ENCODE measurements at regions not wholly inside any gene's neighbourhood (a gene's known extent, or its start where the extent isn't known, plus 50 kb on each side); places are given as distances from the start of the nearest gene placed in this dataset.

DNA sequence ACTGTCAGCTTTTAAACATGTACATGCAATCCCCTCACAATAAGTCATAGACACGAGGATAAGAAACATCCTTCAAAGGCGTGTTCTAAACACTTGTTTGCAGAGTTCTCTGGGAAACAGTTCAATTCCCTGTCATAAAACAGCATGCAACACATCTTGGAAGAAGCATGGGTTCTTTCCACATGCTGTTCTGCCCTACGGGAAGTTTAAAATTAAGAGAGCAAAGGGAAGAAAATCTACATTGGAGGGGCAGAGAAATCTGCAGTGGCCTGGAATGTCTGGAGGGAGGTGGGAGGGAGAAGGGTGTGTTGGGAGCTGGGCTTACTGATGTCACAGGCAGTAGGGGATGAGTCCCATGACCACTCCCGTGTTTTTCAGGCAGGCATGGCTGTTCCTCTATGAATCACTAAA lies 98.3 kb upstream of the SLC2A1 start:
- Histone ChIP-seq H3K4me1 (ENCODE audit: insufficient read depth, low read length) (peaks cover 8% of the 10 kb centered on the region), H3K36me3 (ENCODE audit: insufficient read depth, low read length) (no peaks in the 10 kb centered on the region), H3K4me3 (ENCODE audit: low read length) (no peak overlapping the region), H3K27ac (ENCODE audit: low read depth, low read length) (no peak overlapping the region), H3K27me3 (ENCODE audit: insufficient read depth, low read length, poor library complexity, severe bottlenecking) (no peaks in the 10 kb centered on the region), H3K9me3 (ENCODE audit: low read length) (no peaks in the 10 kb centered on the region)
- no peak overlapping the region for H3K27ac Mint-ChIP-seq
- CTCF ChIA-PET: interaction anchor here (1.3 kb wide), 1 partner anchor 143 kb away, joined by 4 read pairs; no protein-coding TSS in a partner anchor
- peaks cover 0 to 13% (median 8%) of the 10 kb centered on the region in 3 donors for H3K4me1 Mint-ChIP-seq
- no peaks in the 10 kb centered on the region for H3K36me3 Mint-ChIP-seq
- no peaks in the 10 kb centered on the region for H3K9me3 Mint-ChIP-seq
- H3K27me3 Mint-ChIP-seq: peaks cover 6 to 24% of the 10 kb centered on the region in 2 donors
- DNase-seq: no peak
- H3K4me3 Mint-ChIP-seq: no peak overlapping the region
- POLR2A ChIA-PET: no interaction called here

- no peaks in the 10 kb centered on the region for H3K36me3 ChIP-seq (ENCODE audit: insufficient read depth, low read length)
- H3K4me3 ChIP-seq (ENCODE audit: low read length): no peak overlapping the region
- H3K9me3 ChIP-seq (ENCODE audit: low read length): no peaks in the 10 kb centered on the region
- Mint-ChIP-seq H3K4me1 (peaks cover 0 to 13% (median 8%) of the 10 kb centered on the region in 3 donors), H3K27ac (no peak overlapping the region), H3K36me3 (no peaks in the 10 kb centered on the region), H3K27me3 (peaks cover 6 to 24% of the 10 kb centered on the region in 2 donors), H3K9me3 (no peaks in the 10 kb centered on the region), H3K4me3 (no peak overlapping the region)
- DNase-seq: no peak
- POLR2A ChIA-PET: no interaction called here
- no peaks in the 10 kb centered on the region for H3K27me3 ChIP-seq (ENCODE audit: insufficient read depth, low read length, poor library complexity, severe bottlenecking)
- H3K27ac ChIP-seq (ENCODE audit: low read depth, low read length): no peak overlapping the region
- CTCF ChIA-PET: interaction anchor here (1.3 kb wide), 1 partner anchor 143 kb away, joined by 4 read pairs; no protein-coding TSS in a partner anchor
- peaks cover 8% of the 10 kb centered on the region for H3K4me1 ChIP-seq (ENCODE audit: insufficient read depth, low read length)
Observed at GRCh38 chr1:43056460-43056859, 97.8 kb upstream of the SLC2A1 start.

- H3K9me3 Mint-ChIP-seq: no peaks in the 10 kb centered on the region
Observed at GRCh38 chr1:43054961-43055360, 96.3 kb upstream of the SLC2A1 start.

GRCh38 chr1:43052786-43053439 lies 94.2 kb upstream of the SLC2A1 start:
- H3K9me3 Mint-ChIP-seq: no peaks in the 10 kb centered on the region
- no peaks in the 10 kb centered on the region for H3K9me3 ChIP-seq (ENCODE audit: low read length)
- H3K27me3 ChIP-seq (ENCODE audit: insufficient read depth, low read length, poor library complexity, severe bottlenecking): no peaks in the 10 kb centered on the region
- peaks cover 5 to 6% of the 10 kb centered on the region in 2 donors for H3K27me3 Mint-ChIP-seq
- ChIA-PET CTCF (interaction anchor here (1.5 kb wide), 1 partner anchor 9 kb away, joined by 3 read pairs; no protein-coding TSS in a partner anchor), POLR2A (no interaction called here)
- no peak overlapping the region for H3K27ac ChIP-seq (ENCODE audit: low read depth, low read length)
- no peak overlapping the region for H3K27ac Mint-ChIP-seq
- no peak for DNase-seq
- H3K4me3 ChIP-seq (ENCODE audit: low read length): no peak overlapping the region
- H3K4me3 Mint-ChIP-seq: no peak overlapping the region
- peaks cover 4% of the 10 kb centered on the region for H3K4me1 ChIP-seq (ENCODE audit: insufficient read depth, low read length)
- no peaks in the 10 kb centered on the region for H3K36me3 Mint-ChIP-seq
- H3K36me3 ChIP-seq (ENCODE audit: insufficient read depth, low read length): no peaks in the 10 kb centered on the region
- peaks cover 0 to 6% (median 6%) of the 10 kb centered on the region in 3 donors for H3K4me1 Mint-ChIP-seq

More at GRCh38 chr1:43054961-43055360, 96.3 kb upstream of the SLC2A1 start:
- Histone ChIP-seq H3K27ac (ENCODE audit: low read depth, low read length) (no peak overlapping the region), H3K4me1 (ENCODE audit: insufficient read depth, low read length) (peaks cover 8% of the 10 kb centered on the region), H3K9me3 (ENCODE audit: low read length) (no peaks in the 10 kb centered on the region), H3K27me3 (ENCODE audit: insufficient read depth, low read length, poor library complexity, severe bottlenecking) (no peaks in the 10 kb centered on the region), H3K36me3 (ENCODE audit: insufficient read depth, low read length) (no peaks in the 10 kb centered on the region), H3K4me3 (ENCODE audit: low read length) (no peak overlapping the region)
- no peak overlapping the region for H3K4me3 Mint-ChIP-seq
- ChIA-PET POLR2A (no interaction called here), CTCF (no interaction called here)
- H3K27me3 Mint-ChIP-seq: peaks cover 6 to 21% of the 10 kb centered on the region in 2 donors
- peaks cover 0 to 13% (median 8%) of the 10 kb centered on the region in 3 donors for H3K4me1 Mint-ChIP-seq
- no peak overlapping the region for H3K27ac Mint-ChIP-seq
- H3K36me3 Mint-ChIP-seq: no peaks in the 10 kb centered on the region
- DNase-seq: no peak

- Mint-ChIP-seq H3K4me3 (no peak overlapping the region), H3K4me1 (peaks cover 0 to under 1% (median 0%) of the 10 kb centered on the region in 3 donors), H3K27me3 (peaks cover 0 to 2% of the 10 kb centered on the region in 2 donors), H3K27ac (no peak overlapping the region), H3K36me3 (no peaks in the 10 kb centered on the region), H3K9me3 (no peaks in the 10 kb centered on the region)
- POLR2A ChIA-PET: no interaction called here
- CTCF ChIA-PET: interaction anchor here (1.5 kb wide), 1 partner anchor 9 kb away, joined by 3 read pairs; no protein-coding TSS in a partner anchor
- Histone ChIP-seq H3K27ac (ENCODE audit: low read depth, low read length) (no peak overlapping the region), H3K9me3 (ENCODE audit: low read length) (no peaks in the 10 kb centered on the region), H3K36me3 (ENCODE audit: insufficient read depth, low read length) (no peaks in the 10 kb centered on the region), H3K4me3 (ENCODE audit: low read length) (no peak overlapping the region), H3K4me1 (ENCODE audit: insufficient read depth, low read length) (peaks cover 4% of the 10 kb centered on the region), H3K27me3 (ENCODE audit: insufficient read depth, low read length, poor library complexity, severe bottlenecking) (no peaks in the 10 kb centered on the region)
- DNase-seq: no peak
Observed at GRCh38 chr1:43052322-43052721, 93.7 kb upstream of the SLC2A1 start.

- no peaks in the 10 kb centered on the region for H3K4me1 Mint-ChIP-seq
Observed at GRCh38 chr1:43049481-43049880, 90.8 kb upstream of the SLC2A1 start.

DNA sequence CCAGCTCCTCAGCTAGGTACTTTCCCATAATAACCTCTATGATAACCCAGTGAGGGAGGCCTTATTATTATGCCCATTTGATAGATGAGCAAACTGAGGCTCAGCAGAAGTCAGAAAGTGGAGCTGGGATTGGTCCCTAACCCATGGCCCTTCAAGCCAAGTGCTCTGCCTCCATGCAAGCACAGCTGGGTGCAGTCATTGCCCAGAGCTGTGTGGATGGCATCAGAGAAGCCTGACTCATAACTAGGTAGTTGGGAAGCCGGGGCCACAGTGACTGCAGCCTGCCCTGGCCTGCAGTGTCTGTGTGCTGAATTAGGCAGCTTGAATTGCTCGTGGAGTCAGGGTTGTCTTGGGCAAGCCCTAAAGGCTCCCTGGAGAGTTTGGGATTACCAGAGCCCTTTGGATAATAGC lies 89.9 kb upstream of the SLC2A1 start:
- H3K36me3 Mint-ChIP-seq: no peaks in the 10 kb centered on the region
- no peak overlapping the region for H3K27ac ChIP-seq (ENCODE audit: low read depth, low read length)
- no peaks in the 10 kb centered on the region for H3K27me3 ChIP-seq (ENCODE audit: insufficient read depth, low read length, poor library complexity, severe bottlenecking)
- no peaks in the 10 kb centered on the region for H3K9me3 Mint-ChIP-seq
- H3K4me1 ChIP-seq (ENCODE audit: insufficient read depth, low read length): peaks cover 4% of the 10 kb centered on the region
- H3K4me3 ChIP-seq (ENCODE audit: low read length): no peak overlapping the region
- no peak overlapping the region for H3K27ac Mint-ChIP-seq
- ChIA-PET POLR2A (no interaction called here), CTCF (interaction anchor here (2.5 kb wide), 1 partner anchor 25 kb away, joined by 11 read pairs; no protein-coding TSS in a partner anchor)
- H3K9me3 ChIP-seq (ENCODE audit: low read length): no peaks in the 10 kb centered on the region
- H3K27me3 Mint-ChIP-seq: no peaks in the 10 kb centered on the region
- no peaks in the 10 kb centered on the region for H3K36me3 ChIP-seq (ENCODE audit: insufficient read depth, low read length)
- no peaks in the 10 kb centered on the region for H3K4me1 Mint-ChIP-seq
- no peak overlapping the region for H3K4me3 Mint-ChIP-seq
- no peak for DNase-seq

More at GRCh38 chr1:43049481-43049880, 90.8 kb upstream of the SLC2A1 start:
- Histone ChIP-seq H3K4me3 (ENCODE audit: low read length) (no peak overlapping the region), H3K27me3 (ENCODE audit: insufficient read depth, low read length, poor library complexity, severe bottlenecking) (no peaks in the 10 kb centered on the region), H3K9me3 (ENCODE audit: low read length) (no peaks in the 10 kb centered on the region), H3K4me1 (ENCODE audit: insufficient read depth, low read length) (peaks cover 4% of the 10 kb centered on the region), H3K27ac (ENCODE audit: low read depth, low read length) (no peak overlapping the region), H3K36me3 (ENCODE audit: insufficient read depth, low read length) (no peaks in the 10 kb centered on the region)
- ChIA-PET CTCF (interaction anchor here (2.5 kb wide), 1 partner anchor 24 kb away, joined by 11 read pairs; no protein-coding TSS in a partner anchor), POLR2A (no interaction called here)
- Mint-ChIP-seq H3K27me3 (no peaks in the 10 kb centered on the region), H3K4me3 (no peak overlapping the region), H3K27ac (no peak overlapping the region), H3K36me3 (no peaks in the 10 kb centered on the region), H3K9me3 (no peaks in the 10 kb centered on the region)
- DNase-seq: no peak

DNA sequence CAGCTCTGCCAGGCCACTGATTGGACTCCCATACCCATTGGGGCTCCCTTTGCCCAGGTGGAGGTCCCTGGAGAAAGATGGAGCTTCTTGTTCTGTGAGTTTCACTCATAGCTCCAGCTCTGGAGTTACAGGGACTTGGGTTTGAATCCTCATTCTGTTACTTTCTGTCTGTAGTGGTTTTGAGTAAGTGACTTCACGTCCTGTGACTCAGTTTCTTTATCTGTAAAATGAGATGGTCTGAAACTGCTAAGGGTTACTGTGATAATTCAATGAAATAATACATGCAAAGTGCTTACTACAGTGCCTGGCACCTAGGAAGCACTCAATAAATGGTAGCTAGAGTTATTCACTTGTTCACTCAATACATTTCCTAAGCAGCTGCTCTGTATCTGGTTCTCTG lies 88.5 kb upstream of the SLC2A1 start:
- Mint-ChIP-seq H3K9me3 (no peaks in the 10 kb centered on the region), H3K4me3 (no peak overlapping the region), H3K36me3 (no peaks in the 10 kb centered on the region), H3K27me3 (no peaks in the 10 kb centered on the region), H3K4me1 (peaks cover 0 to 3% (median 3%) of the 10 kb centered on the region in 3 donors), H3K27ac (no peak overlapping the region)
- H3K27me3 ChIP-seq (ENCODE audit: insufficient read depth, low read length, poor library complexity, severe bottlenecking): no peaks in the 10 kb centered on the region
- no peak for DNase-seq
- H3K4me1 ChIP-seq (ENCODE audit: insufficient read depth, low read length): peaks cover 10% of the 10 kb centered on the region
- no peaks in the 10 kb centered on the region for H3K36me3 ChIP-seq (ENCODE audit: insufficient read depth, low read length)
- H3K9me3 ChIP-seq (ENCODE audit: low read length): no peaks in the 10 kb centered on the region
- CTCF ChIA-PET: interaction anchor here (1.6 to 2.5 kb wide), 2 partner anchors 27 to 125 kb away, joined by 4 to 11 read pairs; no protein-coding TSS in a partner anchor
- H3K4me3 ChIP-seq (ENCODE audit: low read length): no peak overlapping the region
- POLR2A ChIA-PET: no interaction called here
- no peak overlapping the region for H3K27ac ChIP-seq (ENCODE audit: low read depth, low read length)

All from CD8-positive, alpha-beta memory T cell (primary cell).